ENCODE measurements at regions not wholly inside any gene's neighbourhood (a gene's known extent, or its start where the extent isn't known, plus 50 kb on each side); places are given as distances from the start of the nearest gene placed in this dataset.

- peak; percentile 74 for DNase-seq
- H3K9me3 ChIP-seq = no peaks in the 10 kb centered on the region
- H3K36me3 ChIP-seq = no peaks in the 10 kb centered on the region
- H3K4me1 ChIP-seq = peaks cover 12% of the 10 kb centered on the region
- peak; percentile 89 for TF ChIP-seq CTCF (IDR thresholded peaks at IDR 0.05; ENCODE audit: low read depth, low read length)
- H3K27me3 ChIP-seq = no peaks in the 10 kb centered on the region
- H3K4me3 ChIP-seq (ENCODE audit: low read depth, low read length) = no peak overlapping the region
These were observed 392.0 kb upstream of the RORA start for GRCh38 chr15:61621146-61621545.

- TF ChIP-seq CTCF (IDR thresholded peaks at IDR 0.05; ENCODE audit: low read depth, low read length) = no peak
- Histone ChIP-seq H3K27me3 (no peaks in the 10 kb centered on the region), H3K36me3 (no peaks in the 10 kb centered on the region), H3K4me3 (ENCODE audit: low read depth, low read length) (no peak overlapping the region), H3K4me1 (peaks cover 12% of the 10 kb centered on the region), H3K9me3 (no peaks in the 10 kb centered on the region)
- DNase-seq = no peak
These were observed 391.0 kb upstream of the RORA start for GRCh38 chr15:61620151-61620550.

- no peak for DNase-seq
- H3K9me3 ChIP-seq = no peaks in the 10 kb centered on the region
- no peak for TF ChIP-seq CTCF (IDR thresholded peaks at IDR 0.05; ENCODE audit: low read depth, low read length)
- no peaks in the 10 kb centered on the region for H3K4me1 ChIP-seq
- H3K36me3 ChIP-seq = no peaks in the 10 kb centered on the region
- H3K27me3 ChIP-seq = no peaks in the 10 kb centered on the region
- H3K4me3 ChIP-seq (ENCODE audit: low read depth, low read length) = no peak overlapping the region
These were observed 384.6 kb upstream of the RORA start for GRCh38 chr15:61613729-61614128.

GRCh38 chr15:61613138-61613537 lies 384.0 kb upstream of the RORA start:
- Histone ChIP-seq H3K4me1 (no peaks in the 10 kb centered on the region), H3K4me3 (ENCODE audit: low read depth, low read length) (no peak overlapping the region), H3K27me3 (no peaks in the 10 kb centered on the region), H3K36me3 (no peaks in the 10 kb centered on the region), H3K9me3 (no peaks in the 10 kb centered on the region)
- no peak for DNase-seq
- no peak for TF ChIP-seq CTCF (IDR thresholded peaks at IDR 0.05; ENCODE audit: low read depth, low read length)

- DNase-seq = no peak
- Histone ChIP-seq H3K36me3 (no peaks in the 10 kb centered on the region), H3K27me3 (no peaks in the 10 kb centered on the region), H3K9me3 (no peaks in the 10 kb centered on the region), H3K4me3 (ENCODE audit: low read depth, low read length) (no peak overlapping the region), H3K4me1 (no peaks in the 10 kb centered on the region)
- TF ChIP-seq CTCF (IDR thresholded peaks at IDR 0.05; ENCODE audit: low read depth, low read length) = no peak
These were observed 383.0 kb upstream of the RORA start for GRCh38 chr15:61612111-61612510.

GRCh38 chr15:61605343-61605742 lies 376.2 kb upstream of the RORA start:
- Histone ChIP-seq H3K36me3 (no peaks in the 10 kb centered on the region), H3K9me3 (no peaks in the 10 kb centered on the region), H3K4me3 (ENCODE audit: low read depth, low read length) (no peak overlapping the region), H3K27me3 (no peaks in the 10 kb centered on the region), H3K4me1 (no peaks in the 10 kb centered on the region)
- no peak for TF ChIP-seq CTCF (IDR thresholded peaks at IDR 0.05; ENCODE audit: low read depth, low read length)
- DNase-seq = no peak

All from BE2C (cell line).